GM21447 (cell line): ENCODE measurements at regions not wholly inside any gene's neighbourhood (a gene's known extent, or its start where the extent isn't known, plus 50 kb on each side); places are given as distances from the start of the nearest gene placed in this dataset.

Experiments
- ATAC-seq: cut with Tn5 transposase; IDR thresholded peaks from one replicate; pipeline ENCODE4 v1.9.1; 2021; ENCODE audit not compliant: unreplicated experiment

GRCh38 chr3:34277110-34277509, 478.7 kb downstream of the PDCD6IP start:
- no peak for ATAC-seq

- no peak for ATAC-seq
These were observed 481.5 kb downstream of the PDCD6IP start for GRCh38 chr3:34279901-34280300.

- no peak for ATAC-seq
These were observed 485.3 kb downstream of the PDCD6IP start for GRCh38 chr3:34283751-34284150.

GRCh38 chr3:34284959-34285826, 486.8 kb downstream of the PDCD6IP start:
- ATAC-seq, result no peak

GRCh38 chr3:34285827-34286188, 487.4 kb downstream of the PDCD6IP start:
- no peak for ATAC-seq

- ATAC-seq, result no peak
These were observed 494.3 kb downstream of the PDCD6IP start for GRCh38 chr3:34292605-34293300.

GRCh38 chr3:34294240-34294639, 495.8 kb downstream of the PDCD6IP start:
- ATAC-seq, result no peak

GRCh38 chr3:34296796-34297195, 498.4 kb downstream of the PDCD6IP start:
- no peak for ATAC-seq

- ATAC-seq, result no peak
These were observed 500.2 kb downstream of the PDCD6IP start for GRCh38 chr3:34298653-34299052.

GRCh38 chr3:34300621-34301020, 502.2 kb downstream of the PDCD6IP start:
- ATAC-seq, result no peak

- ATAC-seq, result no peak
These were observed 502.9 kb downstream of the PDCD6IP start for GRCh38 chr3:34301313-34301712.

GRCh38 chr3:34305266-34305665, 506.8 kb downstream of the PDCD6IP start:
- ATAC-seq, result no peak

- ATAC-seq, result no peak
These were observed 514.3 kb downstream of the PDCD6IP start for GRCh38 chr3:34312684-34313083.

- no peak for ATAC-seq
These were observed 521.5 kb downstream of the PDCD6IP start for GRCh38 chr3:34319881-34320280.

GRCh38 chr3:34323517-34323916, 525.1 kb downstream of the PDCD6IP start:
- peak; percentile 89 for ATAC-seq

- ATAC-seq, result no peak
These were observed 548.2 kb downstream of the PDCD6IP start for GRCh38 chr3:34346656-34347055.

GRCh38 chr3:34351882-34352777, 553.7 kb downstream of the PDCD6IP start:
- no peak for ATAC-seq

GRCh38 chr3:34352778-34353331, 554.4 kb downstream of the PDCD6IP start:
- ATAC-seq, result no peak

GRCh38 chr3:34357461-34357860, 559.0 kb downstream of the PDCD6IP start:
- no peak for ATAC-seq

GRCh38 chr3:34359064-34359463, 560.6 kb downstream of the PDCD6IP start:
- no peak for ATAC-seq

- no peak for ATAC-seq
These were observed 562.3 kb downstream of the PDCD6IP start for GRCh38 chr3:34360713-34361112.
